Right lobe of liver (tissue), 6 donors: ENCODE measurements at regions not wholly inside any gene's neighbourhood (a gene's known extent, or its start where the extent isn't known, plus 50 kb on each side); places are given as distances from the start of the nearest gene placed in this dataset.

Experiments
- ATAC-seq, 4 donors: fragments of 200-7000 bp; cut with Tn5 transposase; one replicate each; pipeline ENCODE4 v1.9.1; 2020; ENCODE audit warnings: mild to moderate bottlenecking in 4 of 4, moderate library complexity in 4 of 4
- DNase-seq, 3 donors: peaks; one replicate each; pipeline ENCODE4 v3.0.0-alpha.2; 2020
- H3K27ac ChIP-seq, 3 donors: fragments of 200-600 bp; one replicate each; pipeline ENCODE4 v1.8.0; 2022
- H3K27me3 ChIP-seq, 2 donors: fragments of 200-600 bp; one replicate each; pipeline ENCODE4 v1.8.0; 2022
- H3K36me3 ChIP-seq, 4 donors: fragments of 200-600 bp; sonication (generic) in 1 of 4; one replicate each; pipeline versions ENCODE4 v1.5.1 to v1.8.0; 2017 to 2022; ENCODE audit warnings: control low read depth in 1 of 4
- H3K4me1 ChIP-seq, 4 donors: fragments of 200-600 bp; sonication (generic) in 1 of 4; one replicate each; pipeline versions ENCODE4 v1.5.1 to v1.8.0; 2017 to 2022; ENCODE audit warnings: control low read depth in 1 of 4
- H3K4me3 ChIP-seq, 3 donors: fragments of 200-600 bp; one replicate each; pipeline ENCODE4 v1.8.0; 2022
- H3K9me3 ChIP-seq, 4 donors: fragments of 200-600 bp; sonication (generic) in 1 of 4; one replicate each; pipeline versions ENCODE4 v1.5.1 to v1.8.0; 2017 to 2022; ENCODE audit warnings: control low read depth in 1 of 4
- CTCF ChIP-seq, 4 donors: fragments of 200-600 bp in 3 of 4; fragments of 450-650 bp in 1 of 4; IDR thresholded peaks; one replicate each; pipeline versions ENCODE4 v1.5.1 to v1.8.0; 2016 to 2022; ENCODE audit warnings: antibody characterized with exemption in 4 of 4, mild to moderate bottlenecking in 2 of 4
- POLR2A ChIP-seq: fragments of 450-650 bp; IDR thresholded peaks from one replicate; pipeline ENCODE4 v1.6.1; 2017; ENCODE audit warnings: antibody characterized with exemption, mild to moderate bottlenecking
- WGBS: methylation state at CpG from one replicate; pipeline ENCODE4 v1.1.6; 2018; ENCODE audit warnings: low coverage, low lambda C conversion rate; ENCODE audit not compliant: insufficient coverage; ENCODE audit errors: missing lambda C conversion rate; 5-methylcytosine and 5-hydroxymethylcytosine counted together
- intact Hi-C, 2 donors: fragments of 100-400 bp; cut with DNase I; formaldehyde crosslinking; loops; one replicate each; pipeline versions ENCODE4 v1.11.2 to v1.14.1; 2022
- donor health status: DM: no; HTN: yes; CAD: no.
- donor health status: DM: no; HTN: no; CAD: no.
- donor health status: DM: no; HTN: no; CAD: no.
- donor health status: DM: no; HTN: yes; CAD: no.
- donor health status: DM: no; HTN: yes; CAD: no.

- Histone ChIP-seq H3K36me3 (no peaks in the 10 kb centered on the region), H3K4me1 (peaks cover 0 to 37% (median 11%) of the 10 kb centered on the region in 4 donors), H3K9me3 (no peaks in the 10 kb centered on the region), H3K27me3 (no peaks in the 10 kb centered on the region), H3K4me3 (no peak overlapping the region), H3K27ac (no peak overlapping the region)
- intact Hi-C loops = no loop called here
- no peak for ATAC-seq
- WGBS = 92% methylated on average over 1 of the region's 1 CpG
- TF ChIP-seq POLR2A = no peak
- TF ChIP-seq CTCF (IDR thresholded peaks at IDR 0.05) = no peak
- no peak for DNase-seq
Observed at GRCh38 chr6:145272246-145272645, 463.1 kb downstream of the EPM2A start.

- Histone ChIP-seq H3K4me1 (peaks cover 0 to 28% (median 8%) of the 10 kb centered on the region in 4 donors), H3K4me3 (no peak overlapping the region)
- intact Hi-C loops = no loop called here
Observed at GRCh38 chr6:145273136-145273535, 462.2 kb downstream of the EPM2A start.

GRCh38 chr6:145274083-145274482 is 461.2 kb downstream of the EPM2A start:
- ATAC-seq (peak; percentile 51 to 81 (median 78)), DNase-seq (no peak)
- H3K9me3 ChIP-seq = no peaks in the 10 kb centered on the region
- no peak overlapping the region for H3K4me3 ChIP-seq
- H3K27me3 ChIP-seq = no peaks in the 10 kb centered on the region
- H3K27ac ChIP-seq = peak overlapping the region in 2 of 3 donors; percentile 11 to 23
- intact Hi-C loops = no loop called here
- no peaks in the 10 kb centered on the region for H3K36me3 ChIP-seq
- TF ChIP-seq CTCF (IDR thresholded peaks at IDR 0.05) = no peak
- no peak for TF ChIP-seq POLR2A
- peaks cover 0 to 23% (median 6%) of the 10 kb centered on the region in 4 donors for H3K4me1 ChIP-seq
- WGBS = 35% methylated on average over 1 of the region's 1 CpG

More at GRCh38 chr6:145273136-145273535, 462.2 kb downstream of the EPM2A start:
- Histone ChIP-seq H3K27me3 (no peaks in the 10 kb centered on the region), H3K27ac (no peak overlapping the region), H3K36me3 (no peaks in the 10 kb centered on the region), H3K9me3 (no peaks in the 10 kb centered on the region)
- DNase-seq = no peak
- no peak for ATAC-seq
- no peak for TF ChIP-seq CTCF (IDR thresholded peaks at IDR 0.05)
- TF ChIP-seq POLR2A = no peak
- 100% methylated on average over 1 of the region's 1 CpG for WGBS

- H3K9me3 ChIP-seq = no peaks in the 10 kb centered on the region
- intact Hi-C loops = no loop called here
- no peak for DNase-seq
- no peaks in the 10 kb centered on the region for H3K36me3 ChIP-seq
- H3K27ac ChIP-seq = no peak overlapping the region
- TF ChIP-seq POLR2A (no peak), CTCF (IDR thresholded peaks at IDR 0.05) (no peak)
- H3K4me1 ChIP-seq = peaks cover 0 to 23% (median 6%) of the 10 kb centered on the region in 4 donors
- no peaks in the 10 kb centered on the region for H3K27me3 ChIP-seq
- no peak for ATAC-seq
- H3K4me3 ChIP-seq = no peak overlapping the region
- WGBS = 73% methylated on average over 6 of the region's 6 CpGs
Observed at GRCh38 chr6:145275019-145275418, 460.3 kb downstream of the EPM2A start.

GRCh38 chr6:145275787-145276186 is 459.5 kb downstream of the EPM2A start:
- TF ChIP-seq CTCF (IDR thresholded peaks at IDR 0.05) (no peak), POLR2A (no peak)
- ATAC-seq = no peak
- intact Hi-C loops = no loop called here
- H3K36me3 ChIP-seq = no peaks in the 10 kb centered on the region
- H3K4me3 ChIP-seq = no peak overlapping the region
- no peaks in the 10 kb centered on the region for H3K27me3 ChIP-seq
- peaks cover 0 to 23% (median 6%) of the 10 kb centered on the region in 4 donors for H3K4me1 ChIP-seq
- WGBS = 91% methylated on average over 1 of the region's 1 CpG
- H3K9me3 ChIP-seq = no peaks in the 10 kb centered on the region
- no peak for DNase-seq
- no peak overlapping the region for H3K27ac ChIP-seq
